IMR-90 (cell line): ENCODE measurements at regions not wholly inside any gene's neighbourhood (a gene's known extent, or its start where the extent isn't known, plus 50 kb on each side); places are given as distances from the start of the nearest gene placed in this dataset.

Source experiments
- CTCF ChIP-seq: conservative IDR thresholded peaks from 2 replicates; pipeline ENCODE4 v1.5.1; 2012; ENCODE audit warnings: mild to moderate bottlenecking, low read depth, low read length, improper control_type of control experiment
- POLR2A ChIP-seq: IDR thresholded peaks from 2 replicates; pipeline ENCODE4 v1.6.1; 2012; ENCODE audit warnings: mild to moderate bottlenecking, low read depth, low read length
- USF2 ChIP-seq: fragments of 150-350 bp; IDR thresholded peaks from 2 replicates; pipeline ENCODE4 v1.6.1; 2017; ENCODE audit warnings: mild to moderate bottlenecking, antibody characterized with exemption, low read length, low read depth

DNA sequence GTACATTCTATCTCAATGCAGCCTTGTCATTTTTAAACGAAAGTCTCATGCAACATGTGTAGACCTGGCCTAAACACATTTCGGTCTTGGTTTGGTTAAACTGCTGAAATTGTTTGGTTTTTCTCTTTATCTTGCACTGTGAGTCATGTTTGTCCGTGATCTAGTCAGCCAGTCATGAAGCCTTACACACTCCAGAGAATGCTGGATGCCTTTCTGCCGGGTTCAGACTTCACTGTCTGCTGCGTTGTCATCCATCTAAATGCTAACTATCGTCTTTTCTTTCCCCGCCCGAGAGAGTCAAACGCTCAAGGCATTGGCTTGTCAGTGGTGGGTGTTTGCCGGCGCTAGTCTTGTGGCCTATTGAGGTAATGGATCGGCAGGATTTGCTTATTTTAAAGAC, 1194.6 kb upstream of the WWC1 start:
- TF ChIP-seq CTCF (no peak), POLR2A (no peak), USF2 (no peak)
